HCT116 (cell line): ENCODE measurements at regions not wholly inside any gene's neighbourhood (a gene's known extent, or its start where the extent isn't known, plus 50 kb on each side); places are given as distances from the start of the nearest gene placed in this dataset.

Experiments
- ATAC-seq: fragments of 200-7000 bp; cut with Tn5 transposase; 2 replicates; pipeline ENCODE4 v1.9.1; 2020; ENCODE audit warnings: mild to moderate bottlenecking, moderate library complexity
- BruUV-seq: library from RNA; stranded (reverse); fragments of 400-500 nt; replicated peaks from 2 replicates; lab custom pipeline; 2021; lab: Mats Ljungman, UMichigan
- CTCF ChIA-PET: fragments of 300-600 bp; sonication (Branson Sonifier 250); formaldehyde crosslinking; loops from one replicate; lab custom pipeline; 2021; ENCODE audit warnings: antibody characterized with exemption; lab: Charles Lee
- POLR2A ChIA-PET: fragments of 300-600, 350-600 bp; sonication (Branson Sonifier 250); formaldehyde crosslinking; loops from one replicate; lab custom pipeline; 2021; ENCODE audit warnings: antibody characterized with exemption; lab: Charles Lee
- RAD21 ChIA-PET, 2 experiments: fragments of 300-600 bp; sonication (Branson Sonifier 250); formaldehyde crosslinking; loops; one replicate each; lab custom pipeline; 2023; ENCODE audit warnings: low total read pairs in 2 of 2; ENCODE audit not compliant: uncharacterized antibody in 2 of 2, unreplicated experiment in 2 of 2, low non-redundant PET in 1 of 2; lab: Charles Lee
- DNase-seq: peaks from one replicate; pipeline ENCODE4 v3.0.0-alpha.2; 2010; ENCODE audit warnings: low read depth, low spot score
- H2AFZ ChIP-seq: fragments of 200-600 bp; shearing (Covaris generic), sonication (generic); 2 replicates; pipeline ENCODE4 v1.6.1; 2017; ENCODE audit warnings: low read depth, mixed run types, mixed read lengths, antibody characterized with exemption, low read length; ENCODE audit not compliant: poor library complexity, severe bottlenecking
- H3K27ac ChIP-seq: 2 replicates; pipeline ENCODE4 v1.5.1; 2012; ENCODE audit warnings: low read depth, low read length
- H3K27me3 ChIP-seq: fragments of 200-600 bp; sonication (generic); 2 replicates; pipeline ENCODE4 v1.6.1; 2016; ENCODE audit warnings: mixed run types, low read length, mixed read lengths; ENCODE audit not compliant: insufficient read depth
- H3K36me3 ChIP-seq, 2 experiments: fragments of 200-500 bp in 1 of 2; fragments of 200-600 bp in 1 of 2; sonication (Bioruptor generic) in 1 of 2; sonication (generic) in 1 of 2; 2 replicates each; pipeline versions ENCODE4 v1.5.1 to v1.6.1; 2014 to 2016; ENCODE audit warnings: low read length in 2 of 2, inconsistent platforms in 1 of 2, mixed read lengths in 1 of 2, mixed run types in 1 of 2; ENCODE audit not compliant: insufficient read depth in 2 of 2, control insufficient read depth in 1 of 2
- H3K4me1 ChIP-seq, 2 experiments: fragments of 200-600 bp in 1 of 2; sonication (generic) in 1 of 2; 2 replicates each; pipeline versions ENCODE4 v1.5.1 to v1.6.1; 2012 to 2017; ENCODE audit warnings: low read length in 2 of 2, inconsistent platforms in 1 of 2, mild to moderate bottlenecking in 1 of 2, mixed read lengths in 1 of 2, mixed run types in 1 of 2, moderate library complexity in 1 of 2; ENCODE audit not compliant: insufficient read depth in 2 of 2, control insufficient read depth in 1 of 2
- H3K4me2 ChIP-seq: fragments of 200-600 bp; sonication (generic); 2 replicates; pipeline ENCODE4 v1.6.1; 2017; ENCODE audit warnings: mixed run types, low read length, mixed read lengths
- H3K4me3 ChIP-seq, 2 experiments: fragments of 200-600 bp in 1 of 2; sonication (generic) in 1 of 2; replicated peaks in 1 of 2; 2 replicates each; pipeline ENCODE4 v1.5.1; 2011 to 2016; ENCODE audit warnings: low read length in 2 of 2, control low read depth in 1 of 2, low read depth in 1 of 2, mild to moderate bottlenecking in 1 of 2, mixed read lengths in 1 of 2, mixed run types in 1 of 2
- H3K79me2 ChIP-seq: fragments of 200-600 bp; sonication (generic); 2 replicates; pipeline ENCODE4 v1.6.1; 2017; ENCODE audit warnings: mild to moderate bottlenecking, mixed run types, low read length, moderate library complexity, mixed read lengths; ENCODE audit not compliant: insufficient read depth
- H3K9ac ChIP-seq: fragments of 200-600 bp; sonication (generic); 2 replicates; pipeline ENCODE4 v1.6.1; 2016; ENCODE audit warnings: low read length, mixed read lengths
- H3K9me2 ChIP-seq: fragments of 200-600 bp; sonication (generic), shearing (Covaris generic); 2 replicates; pipeline ENCODE4 v1.6.1; 2017; ENCODE audit warnings: mixed run types, mild to moderate bottlenecking, moderate library complexity; ENCODE audit not compliant: insufficient read depth
- H3K9me3 ChIP-seq, 2 experiments: fragments of 200-500 bp in 1 of 2; fragments of 200-600 bp in 1 of 2; sonication (Bioruptor generic) in 1 of 2; sonication (generic) in 1 of 2; 2 replicates each; pipeline ENCODE4 v1.6.1; 2014 to 2017; ENCODE audit warnings: low read length in 2 of 2, mixed read lengths in 2 of 2, inconsistent platforms in 1 of 2, low read depth in 1 of 2, mild to moderate bottlenecking in 1 of 2, mixed run types in 1 of 2, moderate library complexity in 1 of 2; ENCODE audit not compliant: control insufficient read depth in 1 of 2, insufficient read depth in 1 of 2
- H4K20me1 ChIP-seq: fragments of 200-600 bp; sonication (generic), shearing (Covaris generic); 2 replicates; pipeline ENCODE4 v1.6.1; 2017; ENCODE audit warnings: mixed run types, mild to moderate bottlenecking, moderate library complexity; ENCODE audit not compliant: insufficient read depth
- CBX3 ChIP-seq: IDR thresholded peaks from 2 replicates; pipeline ENCODE4 v1.6.1; 2012; ENCODE audit warnings: low read depth
- CEBPB ChIP-seq: IDR thresholded peaks from 2 replicates; pipeline ENCODE4 v1.6.1; 2012; ENCODE audit warnings: low read depth
- CTCF ChIP-seq, 3 experiments: fragments of 200-600 bp in 1 of 3; sonication (generic) in 1 of 3; IDR thresholded peaks in 2 of 3; conservative IDR thresholded peaks in 1 of 3; 2 replicates each; pipeline ENCODE4 v1.5.1; 2012 to 2017; ENCODE audit warnings: low read depth in 2 of 3, low read length in 2 of 3, antibody characterized with exemption in 1 of 3, borderline replicate concordance in 1 of 3, control low read depth in 1 of 3, mild to moderate bottlenecking in 1 of 3, mixed read lengths in 1 of 3, mixed run types in 1 of 3, moderate library complexity in 1 of 3; ENCODE audit not compliant: insufficient read depth in 1 of 3
- EGR1 ChIP-seq: IDR thresholded peaks from 2 replicates; pipeline ENCODE4 v1.6.1; 2012; ENCODE audit warnings: low read depth
- EZH2 ChIP-seq: fragments of 200-600 bp; sonication (generic); IDR thresholded peaks from 2 replicates; pipeline ENCODE4 v1.6.1; 2017; ENCODE audit warnings: antibody characterized with exemption, mixed run types
- EZH2phosphoT487 ChIP-seq: fragments of 200-600 bp; IDR thresholded peaks from 2 replicates; pipeline ENCODE4 v1.6.1; 2018; ENCODE audit warnings: antibody characterized with exemption, borderline replicate concordance
- FOSL1 ChIP-seq: IDR thresholded peaks from 2 replicates; pipeline ENCODE4 v1.6.1; 2012; ENCODE audit warnings: low read depth
- JUND ChIP-seq: IDR thresholded peaks from 2 replicates; pipeline ENCODE4 v1.6.1; 2012
- POLR2A ChIP-seq: IDR thresholded peaks from 2 replicates; pipeline ENCODE4 v1.7.0; 2011; ENCODE audit warnings: borderline replicate concordance; ENCODE audit not compliant: insufficient read depth, insufficient read length; ENCODE audit errors: extremely low read depth
- POLR2AphosphoS5 ChIP-seq: IDR thresholded peaks from 2 replicates; pipeline ENCODE4 v1.6.1; 2011; ENCODE audit warnings: mild to moderate bottlenecking, low read depth, low read length, moderate library complexity
- RAD21 ChIP-seq: IDR thresholded peaks from 2 replicates; pipeline ENCODE4 v1.6.1; 2012; ENCODE audit warnings: low read depth, mild to moderate bottlenecking
- SIN3A ChIP-seq: IDR thresholded peaks from 2 replicates; pipeline ENCODE4 v1.6.1; 2012; ENCODE audit warnings: low read depth
- SRF ChIP-seq: IDR thresholded peaks from 2 replicates; pipeline ENCODE4 v1.6.1; 2012; ENCODE audit warnings: low read depth
- YY1 ChIP-seq: IDR thresholded peaks from 2 replicates; pipeline ENCODE4 v1.6.1; 2011; ENCODE audit warnings: low read length, low read depth, moderate library complexity, mild to moderate bottlenecking; ENCODE audit not compliant: insufficient replicate concordance; ENCODE audit errors: extremely low read depth
- ZNF274 ChIP-seq: fragments of 200-500 bp; sonication (Bioruptor generic); IDR thresholded peaks from 2 replicates; pipeline ENCODE4 v1.6.1; 2014; ENCODE audit warnings: mild to moderate bottlenecking, low read depth, low read length, inconsistent platforms
- intact Hi-C: fragments of 100-400 bp; cut with micrococcal nuclease; formaldehyde crosslinking; loops from 2 replicates; pipeline ENCODE4 v1.10.0; 2022
- TF ChIP-seq, protein P1 (sequence below): IDR thresholded peaks from 2 replicates; pipeline ENCODE4 v1.6.1; 2012; ENCODE audit warnings: low read depth
- TF ChIP-seq, protein P2 (sequence below): IDR thresholded peaks from 2 replicates; pipeline ENCODE4 v1.6.1; 2012

GRCh38 chr17:34118564-34118963 lies 136.5 kb upstream of the CCL2 start:
- Histone ChIP-seq H3K79me2 (no peaks in the 10 kb centered on the region), H3K9me3 (peaks cover 0 to 15% of the 10 kb centered on the region in 2 experiments; a peak in 1 of 4 replicates), H3K9me2 (no peaks in the 10 kb centered on the region), H3K9ac (no peak overlapping the region), H3K27ac (no peak overlapping the region), H3K27me3 (no peaks in the 10 kb centered on the region), H4K20me1 (no peaks in the 10 kb centered on the region)
- POLR2A ChIA-PET: no interaction called here
- DNase-seq: no peak
- no TSS peak for BruUV-seq
- TF ChIP-seq JUND: no peak
- no peak for TF ChIP-seq SRF
- TF ChIP-seq, all 23 proteins: peak for 0
- intact Hi-C loops: no loop called here
- Histone ChIP-seq H3K4me1 (no peaks in the 10 kb centered on the region), H3K4me2 (no peak overlapping the region), H2AFZ (no peak overlapping the region), H3K36me3 (no peaks in the 10 kb centered on the region), H3K4me3 (no peak overlapping the region)
- ChIA-PET RAD21 (no interaction called here), CTCF (no interaction called here)
- ATAC-seq: no peak

DNA sequence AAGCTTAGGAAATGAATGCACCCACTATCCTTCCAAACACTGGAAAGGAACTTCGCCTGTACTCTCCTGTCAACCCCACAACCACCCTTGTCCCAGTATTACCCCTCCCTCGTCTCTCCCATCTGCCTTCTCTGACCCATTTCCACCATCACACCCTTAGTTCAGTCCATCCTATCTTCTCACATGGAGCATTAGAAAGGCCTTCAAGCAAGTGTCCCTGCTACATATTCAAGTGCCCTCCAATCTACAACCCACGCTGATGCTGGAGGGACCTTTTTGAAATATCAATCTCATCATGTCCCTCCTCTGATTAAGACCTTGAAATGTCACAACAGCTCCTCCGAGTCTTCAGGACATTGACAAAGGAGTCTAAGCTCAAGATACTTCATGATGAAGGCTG lies 133.8 kb upstream of the CCL2 start:
- intact Hi-C loops: no loop called here
- Histone ChIP-seq H4K20me1 (no peaks in the 10 kb centered on the region), H3K9me2 (no peaks in the 10 kb centered on the region), H3K9ac (no peak overlapping the region), H3K9me3 (peaks cover 0 to 9% of the 10 kb centered on the region in 2 experiments; a peak in 1 of 4 replicates), H3K4me1 (no peaks in the 10 kb centered on the region), H2AFZ (no peak overlapping the region), H3K4me3 (no peak overlapping the region), H3K27ac (no peak overlapping the region), H3K27me3 (no peaks in the 10 kb centered on the region), H3K36me3 (no peaks in the 10 kb centered on the region), H3K4me2 (no peak overlapping the region), H3K79me2 (no peaks in the 10 kb centered on the region)
- ChIA-PET CTCF (no interaction called here), POLR2A (no interaction called here), RAD21 (no interaction called here)
- ATAC-seq (no peak), DNase-seq (no peak)
- no TSS peak for BruUV-seq
- no peak for TF ChIP-seq RAD21
- TF ChIP-seq, protein P1, sequence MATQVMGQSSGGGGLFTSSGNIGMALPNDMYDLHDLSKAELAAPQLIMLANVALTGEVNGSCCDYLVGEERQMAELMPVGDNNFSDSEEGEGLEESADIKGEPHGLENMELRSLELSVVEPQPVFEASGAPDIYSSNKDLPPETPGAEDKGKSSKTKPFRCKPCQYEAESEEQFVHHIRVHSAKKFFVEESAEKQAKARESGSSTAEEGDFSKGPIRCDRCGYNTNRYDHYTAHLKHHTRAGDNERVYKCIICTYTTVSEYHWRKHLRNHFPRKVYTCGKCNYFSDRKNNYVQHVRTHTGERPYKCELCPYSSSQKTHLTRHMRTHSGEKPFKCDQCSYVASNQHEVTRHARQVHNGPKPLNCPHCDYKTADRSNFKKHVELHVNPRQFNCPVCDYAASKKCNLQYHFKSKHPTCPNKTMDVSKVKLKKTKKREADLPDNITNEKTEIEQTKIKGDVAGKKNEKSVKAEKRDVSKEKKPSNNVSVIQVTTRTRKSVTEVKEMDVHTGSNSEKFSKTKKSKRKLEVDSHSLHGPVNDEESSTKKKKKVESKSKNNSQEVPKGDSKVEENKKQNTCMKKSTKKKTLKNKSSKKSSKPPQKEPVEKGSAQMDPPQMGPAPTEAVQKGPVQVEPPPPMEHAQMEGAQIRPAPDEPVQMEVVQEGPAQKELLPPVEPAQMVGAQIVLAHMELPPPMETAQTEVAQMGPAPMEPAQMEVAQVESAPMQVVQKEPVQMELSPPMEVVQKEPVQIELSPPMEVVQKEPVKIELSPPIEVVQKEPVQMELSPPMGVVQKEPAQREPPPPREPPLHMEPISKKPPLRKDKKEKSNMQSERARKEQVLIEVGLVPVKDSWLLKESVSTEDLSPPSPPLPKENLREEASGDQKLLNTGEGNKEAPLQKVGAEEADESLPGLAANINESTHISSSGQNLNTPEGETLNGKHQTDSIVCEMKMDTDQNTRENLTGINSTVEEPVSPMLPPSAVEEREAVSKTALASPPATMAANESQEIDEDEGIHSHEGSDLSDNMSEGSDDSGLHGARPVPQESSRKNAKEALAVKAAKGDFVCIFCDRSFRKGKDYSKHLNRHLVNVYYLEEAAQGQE: no peak
- TF ChIP-seq, protein P2, sequence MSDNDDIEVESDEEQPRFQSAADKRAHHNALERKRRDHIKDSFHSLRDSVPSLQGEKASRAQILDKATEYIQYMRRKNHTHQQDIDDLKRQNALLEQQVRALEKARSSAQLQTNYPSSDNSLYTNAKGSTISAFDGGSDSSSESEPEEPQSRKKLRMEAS: no peak
- TF ChIP-seq CTCF (IDR thresholded peaks at IDR 0.05 in 2 of 3, conservative IDR thresholded peaks at IDR 0.05 in 1 of 3; ENCODE audit: borderline replicate concordance in 1 of 3, insufficient read depth in 1 of 3, low read depth in 2 of 3, low read length in 2 of 3): no peak
- TF ChIP-seq EZH2: no peak
- no peak for TF ChIP-seq EGR1
- no peak for TF ChIP-seq YY1
- TF ChIP-seq JUND: no peak
- TF ChIP-seq SIN3A: no peak
- TF ChIP-seq CBX3: no peak
- no peak for TF ChIP-seq CEBPB
- no peak for TF ChIP-seq POLR2A
- no peak for TF ChIP-seq EZH2phosphoT487
- no peak for TF ChIP-seq FOSL1
- no peak for TF ChIP-seq POLR2AphosphoS5
- TF ChIP-seq ZNF274: no peak
